Kidney epithelial cell (primary cell): ENCODE measurements at regions not wholly inside any gene's neighbourhood (a gene's known extent, or its start where the extent isn't known, plus 50 kb on each side); places are given as distances from the start of the nearest gene placed in this dataset.

ENCODE experiments used
- DNase-seq: peaks from one replicate; pipeline ENCODE4 v3.0.0-alpha.2; 2010; ENCODE audit warnings: low read depth
- H3K27me3 ChIP-seq: 2 replicates; pipeline ENCODE4 v1.6.0; 2011; ENCODE audit warnings: low read length; ENCODE audit not compliant: control insufficient read depth, insufficient read depth
- H3K36me3 ChIP-seq: 2 replicates; pipeline ENCODE4 v1.5.1; 2011; ENCODE audit warnings: low read length; ENCODE audit not compliant: control insufficient read depth, insufficient read depth
- H3K4me3 ChIP-seq: 2 replicates; pipeline ENCODE4 v1.5.1; 2011; ENCODE audit warnings: low read depth, mild to moderate bottlenecking, control low read depth, low read length
- TF ChIP-seq, protein P1 (sequence below): IDR thresholded peaks from 2 replicates; pipeline ENCODE4 v1.5.1; 2011; ENCODE audit warnings: mild to moderate bottlenecking, moderate library complexity, low read length, control low read depth, inconsistent platforms; ENCODE audit not compliant: insufficient read depth, poor library complexity, severe bottlenecking

- Histone ChIP-seq H3K4me3 (peak overlapping the region; percentile 37), H3K27me3 (peaks cover 27% of the 10 kb centered on the region), H3K36me3 (no peaks in the 10 kb centered on the region)
- TF ChIP-seq, protein P1, sequence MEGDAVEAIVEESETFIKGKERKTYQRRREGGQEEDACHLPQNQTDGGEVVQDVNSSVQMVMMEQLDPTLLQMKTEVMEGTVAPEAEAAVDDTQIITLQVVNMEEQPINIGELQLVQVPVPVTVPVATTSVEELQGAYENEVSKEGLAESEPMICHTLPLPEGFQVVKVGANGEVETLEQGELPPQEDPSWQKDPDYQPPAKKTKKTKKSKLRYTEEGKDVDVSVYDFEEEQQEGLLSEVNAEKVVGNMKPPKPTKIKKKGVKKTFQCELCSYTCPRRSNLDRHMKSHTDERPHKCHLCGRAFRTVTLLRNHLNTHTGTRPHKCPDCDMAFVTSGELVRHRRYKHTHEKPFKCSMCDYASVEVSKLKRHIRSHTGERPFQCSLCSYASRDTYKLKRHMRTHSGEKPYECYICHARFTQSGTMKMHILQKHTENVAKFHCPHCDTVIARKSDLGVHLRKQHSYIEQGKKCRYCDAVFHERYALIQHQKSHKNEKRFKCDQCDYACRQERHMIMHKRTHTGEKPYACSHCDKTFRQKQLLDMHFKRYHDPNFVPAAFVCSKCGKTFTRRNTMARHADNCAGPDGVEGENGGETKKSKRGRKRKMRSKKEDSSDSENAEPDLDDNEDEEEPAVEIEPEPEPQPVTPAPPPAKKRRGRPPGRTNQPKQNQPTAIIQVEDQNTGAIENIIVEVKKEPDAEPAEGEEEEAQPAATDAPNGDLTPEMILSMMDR = no peak
- no peak for DNase-seq
Observed at GRCh38 chr6:41426888-41427641, 91.7 kb downstream of the NCR2 start.

DNA sequence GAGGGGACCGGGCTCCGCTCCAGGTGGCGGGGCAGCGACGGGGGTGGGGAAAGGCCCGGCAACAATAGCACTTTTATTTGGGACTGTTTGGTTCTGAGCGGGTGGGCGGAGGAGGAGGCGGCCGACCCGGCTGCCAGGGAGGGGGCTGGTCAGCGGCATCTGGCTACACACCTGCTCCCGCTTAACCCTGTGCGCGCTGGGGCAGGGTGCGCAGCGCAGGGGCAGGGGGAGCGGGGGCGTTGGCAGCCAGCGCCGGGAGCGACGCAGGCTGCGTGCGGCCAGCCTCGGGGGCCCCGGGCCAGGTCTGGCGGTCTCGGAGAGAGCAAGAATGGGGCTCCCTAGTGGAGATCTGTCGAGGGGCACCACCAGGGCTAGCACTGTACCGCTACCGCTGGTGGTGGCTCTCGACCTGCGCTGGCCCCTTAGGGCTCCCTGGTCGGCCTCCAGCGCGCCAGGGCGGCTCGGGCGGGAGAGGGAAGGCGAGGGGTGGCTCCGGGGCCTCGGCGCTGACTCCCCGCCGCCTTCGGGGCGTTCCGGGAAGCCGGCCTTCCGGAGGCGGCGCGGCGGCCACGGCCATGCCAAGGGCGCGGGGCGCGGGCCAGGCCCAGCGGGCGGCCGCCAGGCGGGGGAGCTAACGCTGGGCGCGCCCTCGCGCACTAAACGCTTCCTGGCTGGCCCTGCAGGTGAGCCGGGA is 92.4 kb downstream of the NCR2 start:
- no peaks in the 10 kb centered on the region for H3K36me3 ChIP-seq
- H3K27me3 ChIP-seq = peaks cover 23% of the 10 kb centered on the region
- DNase-seq = no peak
- peak overlapping the region; percentile 37 for H3K4me3 ChIP-seq
- TF ChIP-seq, protein P1 = no peak

- H3K4me3 ChIP-seq = peak overlapping the region; percentile 24
- TF ChIP-seq, protein P1 = no peak
- DNase-seq = no peak
- H3K27me3 ChIP-seq = peaks cover 20% of the 10 kb centered on the region
- H3K36me3 ChIP-seq = no peaks in the 10 kb centered on the region
Observed at GRCh38 chr6:41428336-41428995, 93.1 kb downstream of the NCR2 start.

DNA sequence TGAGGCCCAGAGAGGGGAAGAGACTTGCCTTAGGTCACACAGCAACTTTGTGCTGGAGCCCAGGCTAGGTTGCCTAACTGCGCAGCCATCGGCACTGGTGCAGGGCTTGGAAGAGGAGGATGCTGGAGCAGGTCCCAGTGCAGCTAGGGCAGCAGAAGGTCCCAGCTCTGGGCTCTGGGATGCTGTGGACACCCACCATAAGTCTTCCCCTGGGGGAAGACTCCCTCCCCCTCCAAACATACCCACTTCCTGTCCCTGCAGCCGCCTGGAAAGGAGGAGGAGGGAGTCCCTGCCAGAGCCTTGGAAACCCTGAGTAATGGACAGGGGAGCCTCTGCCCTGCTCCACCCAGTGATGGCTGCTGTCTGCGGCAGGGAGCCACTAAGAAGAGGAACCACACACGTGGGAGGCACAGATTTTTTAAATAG is 93.6 kb downstream of the NCR2 start:
- Histone ChIP-seq H3K4me3 (no peak overlapping the region), H3K36me3 (no peaks in the 10 kb centered on the region), H3K27me3 (peaks cover 20% of the 10 kb centered on the region)
- DNase-seq = no peak
- TF ChIP-seq, protein P1 = no peak

- peaks cover 20% of the 10 kb centered on the region for H3K27me3 ChIP-seq
- no peak for DNase-seq
- TF ChIP-seq, protein P1 = no peak
- H3K4me3 ChIP-seq = no peak overlapping the region
- H3K36me3 ChIP-seq = no peaks in the 10 kb centered on the region
Observed at GRCh38 chr6:41429506-41430504, 94.4 kb downstream of the NCR2 start.
